ENCODE measurements at regions not wholly inside any gene's neighbourhood (a gene's known extent, or its start where the extent isn't known, plus 50 kb on each side); places are given as distances from the start of the nearest gene placed in this dataset.

DNA sequence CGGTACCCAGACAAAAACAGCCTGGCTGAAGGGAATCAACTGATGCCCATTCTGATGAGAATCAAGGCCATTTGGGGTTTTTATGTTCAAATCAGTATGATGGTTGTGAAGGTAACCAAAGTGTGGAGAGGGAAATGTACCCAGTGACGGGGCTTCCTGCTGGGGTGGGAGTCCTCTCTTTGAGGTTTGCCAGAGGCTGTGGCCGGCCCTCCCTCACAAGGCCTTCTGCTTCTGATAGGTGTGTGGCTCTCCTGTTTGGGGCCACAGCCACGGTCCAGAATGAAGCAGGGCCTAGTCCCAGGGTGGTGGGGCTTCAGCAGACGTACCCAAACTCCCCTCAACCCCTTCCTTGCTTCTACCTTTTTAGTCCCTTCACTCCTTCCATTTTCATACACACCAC is 86.7 kb upstream of the NAA20 start:
- DNase-seq, result no peak

DNA sequence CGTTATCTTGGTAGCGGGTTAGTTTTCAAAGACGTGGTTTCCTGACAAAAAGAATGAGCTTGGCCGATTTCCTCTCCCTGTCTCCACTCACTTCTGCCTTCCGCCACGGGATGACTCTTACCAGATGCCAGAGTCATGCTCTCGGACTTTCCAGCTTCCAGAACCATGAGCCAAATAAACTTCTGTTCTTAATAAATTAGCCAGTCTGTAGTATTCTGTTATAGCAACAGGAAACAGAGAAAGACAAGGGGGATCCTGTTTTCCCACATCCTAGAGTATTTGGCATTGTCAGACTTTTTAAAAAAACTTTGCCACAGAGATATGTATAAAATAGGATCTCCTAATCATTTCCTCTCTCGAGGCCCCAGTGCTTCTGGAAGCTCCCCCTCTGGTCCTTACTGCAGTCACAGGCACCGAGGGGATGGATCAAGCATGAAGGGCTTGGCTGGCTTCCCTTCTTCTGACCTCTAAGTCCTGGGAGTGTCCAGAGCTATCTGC is 84.9 kb upstream of the NAA20 start:
- DNase-seq, result no peak

DNA sequence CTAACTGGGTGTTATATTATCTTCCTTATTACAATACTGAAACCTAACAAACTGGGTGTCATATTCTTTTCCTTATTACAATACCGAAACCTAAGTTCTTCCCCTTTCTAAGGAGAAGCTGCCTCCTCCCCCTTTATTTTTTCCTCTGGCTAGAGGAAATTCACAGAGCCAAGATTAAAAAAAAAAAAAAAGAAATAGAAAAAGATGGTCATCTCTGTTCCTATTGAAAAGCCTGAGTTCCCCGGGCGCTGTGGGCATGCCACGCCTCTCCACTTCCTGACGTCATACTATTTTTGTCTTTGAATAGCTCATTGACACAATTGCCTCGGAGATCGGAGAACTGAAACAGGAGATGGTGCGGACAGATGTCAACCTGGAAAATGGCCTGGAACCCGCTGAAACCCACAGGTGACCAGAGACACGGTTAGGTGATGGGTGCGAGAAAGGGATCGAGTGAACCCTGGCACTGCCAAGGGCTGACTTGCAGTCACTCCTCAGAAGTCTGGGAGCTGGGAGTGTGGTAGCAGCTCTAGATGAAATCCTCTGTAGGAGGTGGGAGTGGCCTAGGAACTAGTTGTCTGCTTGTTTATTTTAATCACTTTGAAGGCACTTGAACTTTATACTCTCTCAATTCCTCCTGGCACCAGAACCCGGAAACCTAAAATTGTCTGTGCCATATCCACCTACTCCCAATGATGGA is 82.2 kb upstream of the NAA20 start:
- peak; percentile 90 for DNase-seq

DNA sequence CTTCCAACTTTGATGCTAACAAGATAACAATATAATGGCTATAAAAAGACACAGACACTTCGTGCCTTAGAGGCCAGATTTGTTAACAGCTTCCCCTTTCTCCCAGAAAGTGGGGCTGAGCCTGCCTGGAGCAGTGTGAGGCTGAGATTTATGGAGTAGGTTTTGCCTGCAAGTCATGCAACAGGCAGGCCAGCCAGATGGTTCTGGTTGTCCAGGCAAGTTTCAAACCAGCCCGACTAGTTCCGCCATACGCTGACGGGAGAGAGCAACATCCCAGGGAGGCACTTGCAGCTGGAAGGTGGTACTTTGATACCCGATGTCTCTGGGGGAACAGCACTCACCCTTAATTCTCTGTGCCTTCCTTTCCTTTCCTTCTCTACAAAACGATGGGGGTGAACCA is 81.3 kb upstream of the NAA20 start:
- peak; percentile 25 for DNase-seq

DNA sequence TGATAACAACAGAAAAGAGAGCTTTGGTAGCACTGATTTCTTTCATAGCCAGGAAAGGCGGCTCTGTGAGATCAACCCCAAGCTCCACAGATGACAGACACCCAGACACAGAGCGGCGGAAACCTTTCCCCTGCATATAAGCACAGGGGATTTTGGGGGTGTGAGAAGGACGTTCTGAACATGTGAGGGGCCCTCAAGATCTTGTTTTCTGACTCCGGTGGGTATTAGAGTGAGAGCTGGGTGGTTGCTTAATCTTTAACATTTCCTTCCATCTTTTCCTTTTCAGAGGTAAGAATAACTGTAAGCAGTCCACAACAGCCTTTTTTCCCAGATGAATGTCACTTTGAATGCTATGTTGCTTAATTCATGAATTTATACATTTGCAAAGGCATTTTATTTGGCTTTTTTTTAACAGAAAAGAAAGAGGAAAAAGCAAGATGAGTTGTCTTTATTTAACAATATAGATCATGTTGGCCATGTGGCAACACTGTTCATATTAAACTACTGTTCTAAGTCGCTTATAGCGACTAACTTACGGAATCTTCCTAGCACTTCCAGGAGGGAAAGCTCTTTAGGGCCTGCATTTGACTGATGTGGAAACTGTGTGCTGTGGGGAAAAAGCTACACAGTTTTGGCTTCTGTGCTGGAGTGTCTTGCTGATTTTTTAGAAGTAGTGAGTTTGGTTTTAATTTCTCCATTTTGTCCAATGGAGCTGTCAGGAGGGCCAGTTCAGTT is 80.5 kb upstream of the NAA20 start:
- no peak for DNase-seq

DNA sequence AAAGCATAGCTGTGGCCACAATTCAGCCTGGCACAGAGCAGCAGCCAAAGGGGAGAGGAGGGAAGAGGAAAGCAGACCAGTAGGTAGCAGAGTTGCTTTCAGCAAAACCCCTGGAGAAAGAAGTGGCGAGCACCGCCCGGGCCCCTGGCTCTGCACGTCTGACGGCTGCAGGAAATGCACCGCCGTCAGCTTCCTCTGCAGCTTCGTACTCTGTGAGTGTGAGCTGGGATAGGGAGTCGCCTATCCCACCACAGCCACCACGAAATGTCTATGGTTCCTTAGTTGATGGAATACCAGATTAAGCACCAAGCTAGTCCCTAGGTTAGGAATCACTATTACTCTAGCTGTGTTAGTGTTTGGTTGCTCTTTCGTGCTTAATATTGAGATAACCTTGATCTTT is 79.9 kb upstream of the NAA20 start:
- DNase-seq, result no peak

DNA sequence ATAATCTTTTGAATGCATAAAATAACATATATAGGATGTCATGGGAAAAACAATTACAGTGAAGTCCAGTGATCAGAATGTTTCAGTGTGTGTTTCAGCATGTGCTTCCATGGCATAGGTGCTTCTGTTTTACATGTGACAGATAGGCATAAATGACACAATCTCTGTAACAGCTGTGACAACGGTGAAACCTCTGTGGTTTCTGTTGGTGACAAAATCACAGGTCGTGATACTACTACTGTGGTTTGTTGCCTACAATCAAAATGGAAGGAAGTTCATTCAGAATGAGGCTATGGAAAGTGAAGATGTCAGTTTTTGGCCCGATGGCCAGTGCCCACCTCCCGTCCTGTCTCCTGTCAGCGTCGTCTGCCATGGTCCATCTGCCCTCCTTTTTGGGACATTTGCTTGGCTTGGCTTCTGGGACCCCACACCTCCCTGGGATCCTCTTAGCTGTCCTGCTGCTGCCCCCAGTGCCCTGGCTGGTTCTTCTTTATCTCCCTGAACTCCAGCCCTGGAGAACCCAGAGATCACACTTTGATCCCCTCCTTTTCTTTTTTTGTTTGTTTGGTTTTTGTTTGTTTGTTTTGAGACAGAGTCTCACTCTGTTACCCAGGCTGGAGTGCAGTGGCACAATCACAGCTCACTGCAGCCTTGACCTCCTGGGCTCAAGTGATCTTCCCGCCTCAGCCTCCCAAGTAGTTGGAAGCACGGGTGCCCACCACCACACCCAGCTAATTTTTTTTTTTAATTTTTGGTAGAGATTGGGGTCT is 79.3 kb upstream of the NAA20 start:
- no peak for DNase-seq

DNA sequence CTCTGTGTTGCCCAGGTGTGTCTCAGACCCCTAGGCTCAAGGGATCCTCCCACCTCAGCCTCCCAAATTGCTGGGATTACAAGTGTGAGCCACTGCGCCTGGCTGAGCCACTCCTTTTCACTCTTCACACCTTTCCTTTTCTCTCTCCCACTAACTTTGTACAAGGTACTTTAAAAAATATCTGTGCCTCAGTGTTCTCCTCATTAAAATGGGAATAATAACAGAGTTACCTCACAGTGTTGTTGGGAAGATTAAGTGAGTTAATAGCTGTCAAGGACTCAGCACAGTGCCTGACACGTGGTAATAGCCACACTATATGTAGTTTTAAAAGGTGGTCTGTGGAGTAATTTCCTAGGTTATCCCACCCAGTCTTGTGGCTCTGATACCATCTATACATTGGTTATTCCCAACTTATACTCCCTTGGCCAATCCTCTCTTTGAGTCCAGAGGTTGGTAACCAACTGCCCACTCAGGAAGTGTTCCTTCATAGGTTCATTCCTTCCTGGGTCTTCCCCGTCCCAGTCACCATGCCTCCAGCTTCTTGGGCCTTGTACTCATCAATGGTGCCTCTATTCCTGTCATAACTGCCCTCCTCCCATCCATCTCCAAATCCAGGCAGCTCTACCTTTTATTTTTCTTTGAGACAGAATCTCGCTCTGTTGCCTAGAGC is 78.6 kb upstream of the NAA20 start:
- DNase-seq, result no peak

DNA sequence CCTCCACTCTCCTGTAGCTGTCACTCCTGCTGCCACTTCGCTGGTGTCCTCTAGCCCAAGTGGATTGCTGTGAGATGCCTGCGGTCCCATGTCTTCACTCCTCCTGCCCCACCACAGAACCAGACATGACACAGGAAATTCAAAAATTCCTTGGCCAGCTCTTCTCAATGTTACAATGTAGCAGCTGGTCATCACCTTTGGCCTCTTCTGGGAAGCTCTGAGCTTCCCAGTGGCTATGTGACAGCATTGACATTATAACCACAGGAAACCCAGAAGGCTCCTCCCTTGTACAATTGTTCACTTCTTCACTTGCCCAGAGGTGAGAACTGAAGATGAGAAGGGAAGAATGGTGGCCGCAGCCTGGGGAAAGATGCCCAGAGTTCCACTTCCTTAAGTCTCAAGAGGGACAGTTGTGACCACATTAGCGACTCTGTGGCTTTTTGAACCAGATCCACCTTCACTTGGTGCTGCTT is 76.1 kb upstream of the NAA20 start:
- DNase-seq, result no peak

DNA sequence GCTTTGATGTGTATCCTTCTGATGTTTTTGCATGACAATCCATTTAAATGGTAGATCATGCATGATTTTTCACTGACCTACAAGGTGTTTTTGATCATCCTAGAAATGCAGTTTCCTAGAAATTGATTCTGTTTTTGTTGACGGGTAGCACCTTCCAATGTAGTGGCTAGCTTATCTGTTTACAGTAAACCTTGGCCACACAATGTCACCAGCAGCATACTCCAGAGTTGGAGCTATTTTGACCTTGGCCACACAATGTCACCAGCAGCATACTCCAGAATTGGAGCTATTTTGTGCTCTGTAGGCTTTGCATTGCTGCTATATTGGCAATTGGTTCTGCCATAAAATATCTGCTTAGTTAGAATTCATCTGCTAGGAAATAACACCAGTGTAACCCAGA is 74.6 kb upstream of the NAA20 start:
- no peak for DNase-seq

DNA sequence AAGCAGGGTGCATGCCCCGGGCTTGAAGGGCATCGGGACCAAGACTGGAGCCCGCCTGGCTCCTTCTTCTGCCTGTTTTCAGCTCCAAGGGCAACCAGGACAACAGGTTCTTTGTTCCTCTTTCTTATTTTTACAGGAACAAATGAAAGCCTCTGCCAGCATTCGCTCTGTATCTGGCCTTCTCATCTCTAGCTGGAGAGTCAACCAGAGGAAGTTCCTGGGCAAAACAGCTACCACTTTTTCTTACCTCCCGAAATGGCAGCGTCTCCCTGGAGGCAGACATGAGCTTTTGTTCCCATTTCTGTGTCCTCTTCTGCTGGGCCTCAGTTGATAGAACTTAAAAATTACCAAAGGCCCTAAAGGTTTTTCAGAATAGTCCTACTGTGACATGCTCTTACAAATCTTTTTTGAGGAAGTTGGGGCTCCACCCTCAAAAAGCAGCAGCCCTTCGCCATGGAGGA is 74.1 kb upstream of the NAA20 start:
- no peak for DNase-seq

DNA sequence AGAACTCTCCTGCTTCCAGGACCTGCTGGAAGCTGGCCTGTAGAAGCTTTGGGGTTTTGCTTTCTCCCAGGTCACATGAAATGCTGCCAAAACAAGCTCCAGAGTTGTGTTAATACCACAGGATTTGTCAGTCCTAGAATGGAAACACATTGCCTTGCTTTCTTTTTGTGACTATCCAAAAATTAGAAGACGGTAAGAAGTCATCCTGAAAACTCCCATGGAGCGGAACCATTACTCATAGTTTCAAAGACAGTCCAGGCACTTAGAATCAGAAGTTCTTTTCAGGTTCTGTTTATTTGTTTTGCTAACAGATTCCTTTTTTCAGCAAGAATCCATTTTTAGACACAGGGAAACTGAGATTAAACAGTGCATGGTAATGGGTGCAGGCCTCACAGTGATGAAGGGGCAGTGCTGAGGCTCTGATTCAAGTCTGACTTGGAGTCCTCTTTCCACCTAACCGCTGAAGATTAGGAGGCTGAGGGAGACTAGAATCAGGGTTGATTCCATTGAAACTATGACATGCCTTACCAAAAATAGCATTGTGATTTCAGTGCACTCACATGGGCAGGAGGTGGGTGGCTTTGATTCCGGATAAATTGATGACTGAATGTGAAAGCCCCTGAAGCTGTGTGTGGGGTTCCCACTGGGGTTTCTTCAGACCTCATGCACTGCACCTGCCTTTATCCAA is 72.2 kb upstream of the NAA20 start:
- no peak for DNase-seq

DNA sequence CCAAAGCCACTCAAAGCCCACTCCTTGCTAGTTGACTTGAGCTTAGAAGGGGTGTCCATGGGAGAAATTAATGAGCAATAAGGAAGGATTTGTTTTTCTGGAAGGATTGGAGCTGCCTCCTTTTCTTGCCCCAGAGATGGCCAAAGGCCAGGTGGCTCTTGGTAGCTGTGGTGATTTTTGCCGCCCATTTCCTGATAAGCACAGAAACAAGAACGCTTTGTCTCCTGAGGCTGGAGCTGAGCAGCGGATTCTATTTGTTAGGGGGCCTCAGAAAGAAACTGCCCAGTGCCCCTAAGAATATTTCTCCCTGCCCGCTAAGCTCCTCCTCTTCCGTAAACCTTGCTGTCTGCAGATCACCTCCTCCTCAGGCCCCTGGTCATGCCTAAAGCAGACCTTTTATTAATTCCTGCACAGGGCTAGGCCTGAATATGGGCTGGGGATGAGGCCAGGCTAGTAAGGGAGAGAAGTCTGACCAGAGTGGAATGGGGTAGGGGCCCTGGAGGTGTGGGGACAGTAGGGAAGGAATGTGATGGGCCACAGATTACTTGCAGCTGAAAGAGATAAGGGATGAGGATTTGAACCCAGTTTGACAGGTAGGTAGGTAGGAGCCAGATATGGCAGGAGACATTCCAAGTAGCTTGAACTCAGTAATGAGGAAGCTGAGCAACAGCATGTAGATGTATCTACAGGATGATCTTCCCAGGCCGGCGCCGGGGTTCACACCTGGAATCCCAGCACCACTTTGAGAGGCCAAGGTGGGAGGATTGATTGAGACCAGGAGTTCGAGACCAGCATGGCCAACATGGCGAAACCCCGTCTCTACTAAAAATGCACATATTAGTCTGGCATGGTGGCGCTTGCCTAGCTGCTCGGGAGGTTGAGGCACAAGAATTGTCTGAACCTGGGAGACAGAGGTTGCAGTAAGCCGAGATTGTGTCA is 71.2 kb upstream of the NAA20 start:
- no peak for DNase-seq

DNA sequence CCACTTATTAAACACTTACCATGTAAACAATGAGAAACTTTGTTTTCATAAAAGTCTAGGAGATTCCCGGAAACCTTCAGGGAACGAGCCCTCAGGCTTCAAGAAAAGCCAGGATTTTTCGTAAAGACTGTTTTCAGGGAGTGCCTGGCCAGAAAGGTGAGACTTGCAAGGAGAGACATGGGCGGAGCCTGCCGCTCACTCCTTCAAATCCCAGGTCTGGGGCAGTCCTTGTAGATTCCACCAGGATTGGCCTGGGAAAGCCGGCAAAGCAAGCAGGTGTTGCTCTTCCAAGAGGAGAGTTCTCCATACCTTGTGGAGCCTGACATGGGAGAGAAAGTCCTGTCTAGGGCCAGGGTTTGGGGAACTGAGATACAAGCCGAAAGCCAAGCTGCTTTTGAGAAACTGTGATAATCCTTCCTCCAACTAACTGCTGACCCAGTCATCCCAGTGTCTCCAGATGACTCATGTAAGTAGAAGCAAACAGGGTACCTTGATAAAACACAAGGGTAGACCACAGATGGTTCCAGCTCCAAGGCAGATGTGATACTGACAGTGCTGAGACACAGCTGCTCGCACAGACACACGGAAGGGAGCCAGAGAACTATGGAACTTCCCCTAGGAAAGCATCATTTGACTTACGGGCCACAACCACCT is 69.4 kb upstream of the NAA20 start:
- no peak for DNase-seq

DNA sequence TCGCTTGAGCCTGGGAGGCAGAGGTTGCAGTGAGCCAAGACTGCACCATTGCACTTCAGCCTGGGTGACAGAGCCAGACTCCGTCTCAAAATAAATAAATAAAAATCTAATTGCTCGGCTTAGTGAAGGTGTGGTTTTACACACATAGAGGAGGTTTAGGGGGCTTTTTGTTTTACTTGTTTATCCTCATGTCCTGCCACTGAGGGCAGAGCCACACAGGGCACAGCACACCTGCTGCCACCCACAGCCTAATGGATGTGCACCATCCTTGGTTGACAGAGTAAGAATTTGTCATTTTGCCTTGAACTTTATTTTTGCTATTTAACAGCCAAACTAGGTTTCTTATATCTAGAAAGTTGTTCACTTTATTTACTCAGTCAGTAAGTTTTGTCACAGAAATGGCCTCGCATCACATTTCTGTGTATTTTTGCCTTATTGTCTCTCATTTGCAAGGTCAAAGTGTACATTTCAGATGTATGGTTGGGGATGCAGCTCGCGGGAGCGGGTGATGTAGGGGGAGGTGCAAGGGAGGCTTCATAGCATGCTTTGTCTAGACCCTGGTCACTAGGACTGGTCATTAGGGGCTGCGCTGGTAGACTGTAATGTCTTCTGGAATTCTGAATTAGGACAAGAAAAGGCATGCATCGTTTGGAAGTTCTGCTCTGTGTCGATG is 67.8 kb upstream of the NAA20 start:
- DNase-seq, result no peak

DNA sequence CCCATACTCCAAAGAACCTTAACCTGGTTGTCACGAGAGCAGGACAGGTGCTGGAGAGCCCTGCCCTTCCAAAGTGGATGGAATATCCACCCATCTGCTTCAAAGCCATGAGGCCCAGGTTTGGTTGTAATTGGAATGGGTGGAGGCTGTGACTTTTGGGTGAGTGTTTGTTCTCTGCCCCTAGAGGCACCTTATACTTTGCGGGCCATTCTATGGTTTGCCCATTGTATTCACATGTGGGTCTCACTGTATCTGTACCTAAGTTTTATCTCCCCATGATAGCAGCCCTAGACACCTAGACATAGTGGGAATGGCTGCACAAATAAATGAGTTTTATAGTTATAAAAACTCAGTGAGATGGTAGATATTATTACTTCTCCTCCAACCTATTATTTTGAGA is 67.1 kb upstream of the NAA20 start:
- DNase-seq, result no peak

DNA sequence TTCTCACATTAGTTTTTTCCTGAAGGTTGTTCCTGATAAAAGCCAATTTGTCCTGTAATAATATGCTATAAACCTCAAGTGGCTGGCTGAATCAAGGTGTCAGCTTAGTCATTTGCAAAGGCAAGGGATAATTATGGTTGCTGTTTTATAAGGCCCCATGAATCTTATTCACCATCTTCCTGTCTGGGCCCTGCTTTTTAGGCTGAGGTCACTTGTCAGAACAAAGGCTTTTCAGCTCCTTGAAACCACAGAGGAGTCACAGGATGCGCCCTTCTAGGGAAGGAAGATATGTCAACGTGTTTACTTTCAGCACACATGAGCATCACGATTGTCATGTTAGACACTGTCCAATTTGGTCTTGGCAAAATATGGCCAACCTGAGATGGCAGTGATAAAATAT is 64.8 kb upstream of the NAA20 start:
- DNase-seq, result no peak

DNA sequence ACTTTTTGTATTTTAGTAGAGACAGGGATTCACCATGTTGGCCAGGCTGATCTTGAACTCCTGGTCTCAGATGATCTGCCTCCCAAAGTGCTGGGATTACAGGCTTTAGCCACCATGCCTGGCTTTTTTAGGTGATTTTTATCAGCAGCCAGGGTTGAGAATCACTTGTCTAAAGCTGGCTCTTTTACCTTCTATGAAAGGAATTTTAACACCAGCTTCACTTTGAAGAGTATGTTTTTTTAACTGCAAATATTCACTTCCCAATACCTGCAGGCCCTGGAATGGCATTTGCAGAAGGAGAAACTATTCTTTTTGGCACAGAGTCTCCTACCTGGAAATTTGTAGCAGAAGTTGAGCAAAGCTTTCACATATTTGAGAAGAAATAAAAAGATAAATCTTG is 63.6 kb upstream of the NAA20 start:
- DNase-seq, result no peak

DNA sequence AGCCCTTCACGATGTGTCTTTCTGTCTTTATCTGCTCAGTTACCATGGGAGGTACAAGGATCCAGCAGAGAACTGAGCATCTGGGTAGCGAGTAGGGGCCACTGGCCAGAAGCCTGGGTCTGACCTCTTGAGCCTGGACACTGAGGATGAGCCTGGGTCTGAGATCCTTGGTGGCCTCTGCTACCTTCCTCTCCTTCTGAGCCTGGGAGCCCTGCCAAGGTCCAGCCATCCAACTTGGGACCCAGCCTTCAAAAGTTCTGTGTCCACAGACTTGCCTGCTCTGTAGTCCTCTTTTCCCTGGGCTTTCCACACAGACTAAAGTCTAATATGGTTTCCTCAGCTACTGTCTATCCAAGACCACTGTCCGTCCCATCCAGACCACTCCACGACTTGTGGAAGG is 60.2 kb upstream of the NAA20 start:
- no peak for DNase-seq

DNA sequence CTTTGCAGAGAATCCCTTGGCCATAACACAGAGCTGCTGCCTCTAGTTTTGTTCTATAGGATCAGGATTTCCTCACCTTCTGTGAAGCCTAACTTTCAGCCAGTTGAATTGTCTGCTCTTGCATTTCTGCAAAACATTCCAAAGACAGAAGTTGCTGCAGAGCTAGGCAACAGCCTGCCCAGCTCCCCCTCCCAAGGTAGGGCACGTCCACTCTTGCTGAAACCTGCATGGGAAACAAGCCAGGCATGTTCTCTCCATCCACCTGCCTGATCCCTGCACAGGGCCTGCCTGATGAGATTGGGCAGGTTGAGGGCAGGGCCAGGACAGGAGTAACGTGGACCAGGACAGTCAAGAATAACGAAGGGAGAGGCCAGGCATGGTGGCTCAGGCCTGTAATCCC is 58.9 kb upstream of the NAA20 start:
- DNase-seq, result no peak
